Nephron progenitor cell (in vitro differentiated cells): ENCODE measurements at regions not wholly inside any gene's neighbourhood (a gene's known extent, or its start where the extent isn't known, plus 50 kb on each side); places are given as distances from the start of the nearest gene placed in this dataset.
"Not testable (repeated sequence)": the region's sequence is repeated elsewhere in the genome, so short reads cannot be mapped to it uniquely, and the experiment has no call there.

ENCODE experiments used
- DNase-seq: peaks from one replicate; pipeline ENCODE4 v3.0.0; 2021
- H3K27ac Mint-ChIP-seq: 2 replicates; pipeline ENCODE4 v1.8.0; 2021; ENCODE audit warnings: mild to moderate bottlenecking, moderate library complexity, mixed read lengths
- H3K27me3 Mint-ChIP-seq: 2 replicates; pipeline ENCODE4 v1.8.0; 2021; ENCODE audit warnings: mild to moderate bottlenecking, low read depth, mixed read lengths; ENCODE audit not compliant: poor library complexity
- H3K36me3 Mint-ChIP-seq: 2 replicates; pipeline ENCODE4 v1.8.0; 2021; ENCODE audit warnings: low read depth, mixed read lengths
- H3K4me1 Mint-ChIP-seq: 2 replicates; pipeline ENCODE4 v1.8.0; 2021; ENCODE audit warnings: mixed read lengths
- H3K4me3 Mint-ChIP-seq: 2 replicates; pipeline ENCODE4 v1.8.0; 2021; ENCODE audit warnings: mild to moderate bottlenecking, moderate library complexity, mixed read lengths
- H3K9me3 Mint-ChIP-seq: 2 replicates; pipeline ENCODE4 v1.8.0; 2021; ENCODE audit warnings: mild to moderate bottlenecking, moderate library complexity, mixed read lengths
- CTCF ChIP-seq: fragments of 200-600 bp; sonication (generic); IDR thresholded peaks from 2 replicates; pipeline ENCODE4 v1.5.0; 2021; ENCODE audit warnings: antibody characterized with exemption

- Mint-ChIP-seq H3K4me1 (peaks cover 10% of the 10 kb centered on the region), H3K4me3 (no peak overlapping the region), H3K27ac (no peak overlapping the region), H3K27me3 (no peaks in the 10 kb centered on the region), H3K9me3 (no peaks in the 10 kb centered on the region), H3K36me3 (no peaks in the 10 kb centered on the region)
- TF ChIP-seq CTCF: no peak
- DNase-seq: no peak
Measured at GRCh38 chr5:124507688-124508087, 238.8 kb downstream of the ZNF608 start.

- H3K9me3 Mint-ChIP-seq: no peaks in the 10 kb centered on the region
- no peak overlapping the region for H3K4me3 Mint-ChIP-seq
- no peak overlapping the region for H3K27ac Mint-ChIP-seq
- DNase-seq: no peak
- no peak for TF ChIP-seq CTCF
- peaks cover 26% of the 10 kb centered on the region for H3K4me1 Mint-ChIP-seq
- H3K36me3 Mint-ChIP-seq: no peaks in the 10 kb centered on the region
- no peaks in the 10 kb centered on the region for H3K27me3 Mint-ChIP-seq
Measured at GRCh38 chr5:124504081-124504916, 242.1 kb downstream of the ZNF608 start.

- Mint-ChIP-seq H3K4me3 (no peak overlapping the region), H3K27ac (no peak overlapping the region), H3K9me3 (peaks cover 8% of the 10 kb centered on the region), H3K4me1 (peaks cover 41% of the 10 kb centered on the region), H3K36me3 (peaks cover 2% of the 10 kb centered on the region), H3K27me3 (peaks cover 2% of the 10 kb centered on the region)
- TF ChIP-seq CTCF: no peak
- DNase-seq: no peak
Measured at GRCh38 chr5:124502551-124502950, 243.9 kb downstream of the ZNF608 start.

GRCh38 chr5:124499818-124500217, 246.6 kb downstream of the ZNF608 start:
- DNase-seq, H3K27me3 Mint-ChIP-seq, H3K36me3 Mint-ChIP-seq, H3K4me3 Mint-ChIP-seq: not testable (repeated sequence)
- Mint-ChIP-seq H3K27ac (peak overlapping the region; percentile 38), H3K4me1 (peaks cover 46% of the 10 kb centered on the region), H3K9me3 (peaks cover 14% of the 10 kb centered on the region)

GRCh38 chr5:124496968-124497367, 249.5 kb downstream of the ZNF608 start:
- H3K4me1 Mint-ChIP-seq: peaks cover 54% of the 10 kb centered on the region

GRCh38 chr5:124494540-124495116, 251.8 kb downstream of the ZNF608 start:
- H3K36me3 Mint-ChIP-seq: peaks cover 28% of the 10 kb centered on the region
- H3K27ac Mint-ChIP-seq: no peak overlapping the region
- H3K4me3 Mint-ChIP-seq: no peak overlapping the region
- H3K4me1 Mint-ChIP-seq: peaks cover 33% of the 10 kb centered on the region
- peaks cover 2% of the 10 kb centered on the region for H3K27me3 Mint-ChIP-seq
- DNase-seq: no peak
- H3K9me3 Mint-ChIP-seq: peaks cover 41% of the 10 kb centered on the region
- TF ChIP-seq CTCF: no peak

More at GRCh38 chr5:124496968-124497367, 249.5 kb downstream of the ZNF608 start:
- H3K9me3 Mint-ChIP-seq: peaks cover 19% of the 10 kb centered on the region
- not testable (repeated sequence) for DNase-seq, H3K36me3 Mint-ChIP-seq, H3K4me3 Mint-ChIP-seq, H3K27me3 Mint-ChIP-seq, H3K27ac Mint-ChIP-seq
